Neural cell (in vitro differentiated cells): ENCODE measurements at regions not wholly inside any gene's neighbourhood (a gene's known extent, or its start where the extent isn't known, plus 50 kb on each side); places are given as distances from the start of the nearest gene placed in this dataset.

Experiments
- CTCF ChIP-seq: fragments of 450-650 bp; IDR thresholded peaks from 2 replicates; pipeline ENCODE4 v1.5.1; 2014; ENCODE audit warnings: antibody characterized with exemption, mild to moderate bottlenecking, moderate library complexity; ENCODE audit not compliant: poor library complexity, severe bottlenecking
- POLR2AphosphoS5 ChIP-seq: IDR thresholded peaks from 2 replicates; pipeline ENCODE4 v1.6.1; 2012

- TF ChIP-seq CTCF (no peak), POLR2AphosphoS5 (no peak)
Observed at GRCh38 chr9:12318732-12319685, 374.2 kb upstream of the TYRP1 start.
